DND-41 (cell line): ENCODE measurements at regions not wholly inside any gene's neighbourhood (a gene's known extent, or its start where the extent isn't known, plus 50 kb on each side); places are given as distances from the start of the nearest gene placed in this dataset.

Source experiments
- CTCF ChIP-seq: IDR thresholded peaks from 2 replicates; pipeline ENCODE4 v1.5.1; 2012; ENCODE audit warnings: borderline replicate concordance, low read length, moderate library complexity, mild to moderate bottlenecking; ENCODE audit not compliant: poor library complexity, severe bottlenecking; ENCODE audit errors: extremely low read depth
- EZH2 ChIP-seq: IDR thresholded peaks from 3 replicates; pipeline ENCODE4 v1.6.1; 2012; ENCODE audit warnings: borderline replicate concordance, low read depth, mild to moderate bottlenecking, moderate library complexity, low read length, inconsistent platforms; ENCODE audit not compliant: severe bottlenecking

- no peak for TF ChIP-seq CTCF
- no peak for TF ChIP-seq EZH2
Observed at GRCh38 chr20:39571171-39571570, 609.0 kb downstream of the DHX35 start.
